ENCODE measurements at regions not wholly inside any gene's neighbourhood (a gene's known extent, or its start where the extent isn't known, plus 50 kb on each side); places are given as distances from the start of the nearest gene placed in this dataset.
"Not testable (repeated sequence)": the region's sequence is repeated elsewhere in the genome, so short reads cannot be mapped to it uniquely, and the experiment has no call there.

DNA sequence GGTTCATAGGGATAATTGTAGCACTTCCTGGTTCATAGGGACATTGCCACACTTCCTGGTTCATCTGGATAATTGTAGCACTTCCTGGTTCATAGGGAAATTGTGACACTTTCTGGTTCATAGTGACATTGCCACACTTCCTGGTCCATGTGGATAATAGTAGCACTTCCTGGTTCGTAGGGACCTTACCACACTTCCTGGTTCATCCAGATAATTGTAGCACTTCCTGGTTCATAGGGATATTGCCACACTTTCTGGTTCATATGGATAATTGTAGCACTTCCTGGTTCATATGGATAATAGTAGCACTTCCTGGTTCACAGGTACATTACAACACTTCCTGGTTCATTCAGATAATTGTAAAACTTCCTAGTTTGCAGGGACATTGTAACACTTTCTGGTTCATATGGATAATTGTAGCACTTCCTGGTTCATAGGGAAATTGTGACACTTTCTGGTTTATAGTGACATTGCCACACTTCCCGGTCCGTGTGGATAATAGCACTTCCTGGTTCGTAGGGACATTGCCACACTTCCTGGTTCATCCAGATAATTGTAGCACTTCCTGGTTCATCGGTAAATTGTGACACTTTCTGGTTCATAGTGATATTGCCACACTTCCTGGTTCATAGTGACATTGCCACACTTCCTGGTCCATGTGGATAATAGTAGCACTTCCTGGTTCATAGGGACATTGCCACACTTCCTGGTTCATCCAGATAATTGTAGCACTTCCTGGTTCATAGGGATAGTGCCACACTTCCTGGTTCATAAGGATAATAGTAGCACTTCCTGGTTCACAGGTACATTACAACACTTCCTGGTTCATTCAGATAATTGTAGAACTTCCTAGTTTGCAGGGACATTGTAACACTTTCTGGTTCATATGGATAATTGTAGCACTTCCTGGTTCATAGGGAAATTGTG, 60.8 kb upstream of the CD99 start:
- not testable (repeated sequence) for TF ChIP-seq POLR2A, CTCF (IDR thresholded peaks at IDR 0.05)
